Liver (tissue), 3 donors: ENCODE measurements at regions not wholly inside any gene's neighbourhood (a gene's known extent, or its start where the extent isn't known, plus 50 kb on each side); places are given as distances from the start of the nearest gene placed in this dataset.

ENCODE experiments used
- ATF3 ChIP-seq: IDR thresholded peaks from 2 replicates; pipeline ENCODE4 v1.6.1; 2016; ENCODE audit warnings: antibody characterized with exemption
- CTCF ChIP-seq: fragments of 150-350 bp; IDR thresholded peaks from 2 replicates; pipeline ENCODE4 v1.5.1; 2017; ENCODE audit warnings: improper control_type of control experiment, low read depth, low read length; ENCODE audit not compliant: missing input control
- GABPA ChIP-seq, 2 donors: IDR thresholded peaks in 1 of 2; conservative IDR thresholded peaks in 1 of 2; 2 replicates each; pipeline ENCODE4 v1.6.1; 2016; ENCODE audit warnings: antibody characterized with exemption in 2 of 2, mild to moderate bottlenecking in 1 of 2, moderate library complexity in 1 of 2
- JUND ChIP-seq, 2 donors: IDR thresholded peaks; 2 replicates each; pipeline ENCODE4 v1.6.1; 2016; ENCODE audit warnings: antibody characterized with exemption in 2 of 2
- MAX ChIP-seq: IDR thresholded peaks from 2 replicates; pipeline ENCODE4 v1.6.1; 2016; ENCODE audit warnings: antibody characterized with exemption
- RAD21 ChIP-seq, 2 donors: IDR thresholded peaks; 2 replicates each; pipeline ENCODE4 v1.6.1; 2016; ENCODE audit warnings: antibody characterized with exemption in 2 of 2, mild to moderate bottlenecking in 2 of 2
- REST ChIP-seq: IDR thresholded peaks from 2 replicates; pipeline ENCODE4 v1.6.1; 2016; ENCODE audit warnings: antibody characterized with exemption, mild to moderate bottlenecking
- TAF1 ChIP-seq: conservative IDR thresholded peaks from 2 replicates; pipeline ENCODE4 v1.6.1; 2016; ENCODE audit warnings: antibody characterized with exemption, mild to moderate bottlenecking
- YY1 ChIP-seq: IDR thresholded peaks from 2 replicates; pipeline ENCODE4 v1.6.1; 2016; ENCODE audit warnings: antibody characterized with exemption, mild to moderate bottlenecking
- ZBTB33 ChIP-seq: IDR thresholded peaks from 2 replicates; pipeline ENCODE4 v1.6.1; 2016; ENCODE audit warnings: antibody characterized with exemption
- donor health status: healthy.
- donor health status: healthy.

- TF ChIP-seq MAX (no peak), CTCF (no peak), ZBTB33 (no peak), GABPA (IDR thresholded peaks at IDR 0.05 in 1 of 2, conservative IDR thresholded peaks at IDR 0.05 in 1 of 2) (no peak), REST (no peak), JUND (IDR thresholded peaks at IDR 0.05) (no peak), RAD21 (IDR thresholded peaks at IDR 0.05) (no peak), TAF1 (no peak), ATF3 (no peak), YY1 (no peak)
Observed at GRCh38 chr10:124228471-124228870, 135.1 kb upstream of the CHST15 start.
